ENCODE measurements at regions not wholly inside any gene's neighbourhood (a gene's known extent, or its start where the extent isn't known, plus 50 kb on each side); places are given as distances from the start of the nearest gene placed in this dataset.

GRCh38 chr11:103744496-103745153 is 291.8 kb upstream of the DDI1 start:
- no peak for TF ChIP-seq CTCF (conservative IDR thresholded peaks at IDR 0.05; ENCODE audit: low read length)
- TF ChIP-seq EZH2phosphoT487 (IDR thresholded peaks at IDR 0.05; ENCODE audit: borderline replicate concordance, low read depth, low read length) = no peak

All from OCI-LY7 (cell line).